CD14-positive monocyte (primary cell): ENCODE measurements at regions not wholly inside any gene's neighbourhood (a gene's known extent, or its start where the extent isn't known, plus 50 kb on each side); places are given as distances from the start of the nearest gene placed in this dataset.

Experiments used
- DNase-seq, 3 donors: peaks; one replicate each; pipeline ENCODE4 v3.0.0-alpha.2; 2011 to 2022
- H2AFZ ChIP-seq: 2 replicates; pipeline ENCODE4 v1.6.0; 2012; ENCODE audit warnings: mild to moderate bottlenecking, low read depth, low read length, inconsistent platforms; ENCODE audit not compliant: insufficient read depth, poor library complexity, severe bottlenecking
- H3K27ac ChIP-seq, 2 donors: 1 replicate in 1 of 2; 2 replicates in 1 of 2; pipeline ENCODE4 v1.5.1; 2012 to 2013; ENCODE audit warnings: low read length in 2 of 2, control low read depth in 1 of 2, inconsistent platforms in 1 of 2, low read depth in 1 of 2, mild to moderate bottlenecking in 1 of 2
- H3K27me3 ChIP-seq, 2 donors: one replicate each; pipeline versions ENCODE4 v1.6.0 to v1.6.1; 2011 to 2013; ENCODE audit warnings: low read length in 2 of 2; ENCODE audit not compliant: control insufficient read depth in 2 of 2, insufficient read depth in 2 of 2
- H3K36me3 ChIP-seq, 2 donors: replicated peaks in 1 of 2; 1 replicate in 1 of 2; 2 replicates in 1 of 2; pipeline versions ENCODE4 v1.5.1 to v1.6.1; 2012 to 2013; ENCODE audit warnings: low read length in 2 of 2, control low read depth in 1 of 2, inconsistent platforms in 1 of 2, mild to moderate bottlenecking in 1 of 2; ENCODE audit not compliant: insufficient read depth in 2 of 2, control insufficient read depth in 1 of 2
- H3K4me1 ChIP-seq, 2 donors: 1 replicate in 1 of 2; 2 replicates in 1 of 2; pipeline versions ENCODE4 v1.5.1 to v1.6.1; 2012 to 2013; ENCODE audit warnings: low read length in 2 of 2, control low read depth in 1 of 2, inconsistent platforms in 1 of 2, mild to moderate bottlenecking in 1 of 2, moderate library complexity in 1 of 2; ENCODE audit not compliant: insufficient read depth in 2 of 2, control insufficient read depth in 1 of 2
- H3K4me2 ChIP-seq: replicated peaks from 2 replicates; pipeline ENCODE3; 2012; ENCODE audit warnings: low read length, moderate library complexity, mild to moderate bottlenecking; ENCODE audit not compliant: poor library complexity, severe bottlenecking; ENCODE audit errors: extremely low read depth
- H3K4me3 ChIP-seq, 3 experiments: fragments of 200-600 bp in 1 of 3; sonication (generic) in 1 of 3; replicated peaks in 1 of 3; 1 replicate in 2 of 3; 2 replicates in 1 of 3; pipeline ENCODE4 v1.5.1; 2011 to 2013; ENCODE audit warnings: low read length in 3 of 3, mild to moderate bottlenecking in 3 of 3, control low read depth in 2 of 3, low read depth in 2 of 3, inconsistent platforms in 1 of 3, moderate library complexity in 1 of 3
- H3K79me2 ChIP-seq: 2 replicates; pipeline ENCODE4 v1.6.0; 2012; ENCODE audit warnings: mild to moderate bottlenecking, control low read depth, inconsistent platforms, low read length, moderate library complexity; ENCODE audit not compliant: insufficient read depth
- H3K9ac ChIP-seq: 2 replicates; pipeline ENCODE4 v1.6.0; 2017; ENCODE audit warnings: low read length, mild to moderate bottlenecking; ENCODE audit not compliant: insufficient read depth, poor library complexity, severe bottlenecking
- H3K9me3 ChIP-seq, 2 donors: replicated peaks in 1 of 2; 1 replicate in 1 of 2; 2 replicates in 1 of 2; pipeline versions ENCODE4 v1.5.1 to v1.6.1; 2012 to 2013; ENCODE audit warnings: low read length in 2 of 2, control low read depth in 1 of 2; ENCODE audit not compliant: control insufficient read depth in 1 of 2, insufficient read depth in 1 of 2
- H4K20me1 ChIP-seq: 2 replicates; pipeline ENCODE4 v1.6.0; 2012; ENCODE audit warnings: mild to moderate bottlenecking, low read length, control low read depth, moderate library complexity; ENCODE audit not compliant: insufficient read depth
- H3K27ac Mint-ChIP-seq, 7 donors: one replicate each; pipeline ENCODE4 v1.8.0; 2020; ENCODE audit warnings: mild to moderate bottlenecking in 7 of 7, mixed read lengths in 7 of 7, moderate library complexity in 6 of 7, inconsistent platforms in 2 of 7
- H3K27me3 Mint-ChIP-seq, 3 donors: one replicate each; pipeline ENCODE4 v1.8.0; 2021 to 2022; ENCODE audit warnings: low read depth in 3 of 3, mild to moderate bottlenecking in 3 of 3, mixed read lengths in 3 of 3, moderate library complexity in 3 of 3, inconsistent platforms in 1 of 3
- H3K36me3 Mint-ChIP-seq, 2 donors: one replicate each; pipeline ENCODE4 v1.8.0; 2020; ENCODE audit warnings: mixed read lengths in 2 of 2, inconsistent platforms in 1 of 2, mild to moderate bottlenecking in 1 of 2
- H3K4me1 Mint-ChIP-seq: one replicate; pipeline ENCODE4 v1.8.0; 2020; ENCODE audit warnings: mild to moderate bottlenecking, mixed read lengths
- H3K4me3 Mint-ChIP-seq, 2 donors: one replicate each; pipeline ENCODE4 v1.8.0; 2020; ENCODE audit warnings: mild to moderate bottlenecking in 2 of 2, mixed read lengths in 2 of 2, moderate library complexity in 1 of 2
- H3K9me3 Mint-ChIP-seq, 7 donors: one replicate each; pipeline ENCODE4 v1.8.0; 2020 to 2022; ENCODE audit warnings: mixed read lengths in 7 of 7, mild to moderate bottlenecking in 6 of 7, moderate library complexity in 6 of 7, inconsistent platforms in 2 of 7
- WGBS: methylation state at CpG from one replicate; pipeline ENCODE4 v1.1.5; 2013; ENCODE audit warnings: missing lambda C conversion rate; ENCODE audit not compliant: insufficient coverage; 5-methylcytosine and 5-hydroxymethylcytosine counted together
- intact Hi-C, 2 donors: fragments of 100-400 bp; cut with micrococcal nuclease; formaldehyde crosslinking; loops; one replicate each; pipeline versions ENCODE4 v1.15.0 to v1.15.1; 2023
- TF ChIP-seq, protein P1 (sequence below): fragments of 200-600 bp; IDR thresholded peaks from one replicate; pipeline ENCODE4 v1.8.0; 2022; ENCODE audit warnings: antibody characterized with exemption, mild to moderate bottlenecking

DNA sequence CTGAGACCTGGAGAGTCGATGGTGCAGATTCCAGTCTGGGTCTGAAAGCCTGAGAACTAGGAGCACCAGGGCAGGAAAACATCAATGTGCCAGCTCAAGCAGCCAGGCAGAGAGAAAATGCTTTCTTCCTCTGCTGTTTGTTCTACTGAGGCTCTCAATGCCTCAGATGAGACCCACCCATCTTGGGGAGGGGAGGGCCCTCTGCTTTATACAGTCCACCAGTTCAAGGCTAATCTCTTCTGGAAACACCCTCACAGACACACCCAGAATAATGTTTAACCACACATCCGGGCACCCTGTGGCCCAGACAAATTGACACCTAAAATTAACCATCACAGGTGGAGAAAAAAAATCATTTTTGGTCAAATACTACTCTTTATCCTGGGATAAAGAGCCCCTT lies 89.3 kb upstream of the SLC22A23 start:
- Mint-ChIP-seq H3K9me3 (peaks cover 14 to 29% (median 20%) of the 10 kb centered on the region in 7 donors), H3K4me1 (no peaks in the 10 kb centered on the region), H3K4me3 (no peak overlapping the region), H3K36me3 (no peaks in the 10 kb centered on the region), H3K27ac (no peak overlapping the region), H3K27me3 (peaks cover 0 to 1% (median 0%) of the 10 kb centered on the region in 3 donors)
- no peak overlapping the region for H3K4me3 ChIP-seq
- no peaks in the 10 kb centered on the region for H3K79me2 ChIP-seq
- H3K27me3 ChIP-seq, result no peaks in the 10 kb centered on the region
- intact Hi-C loops, result no loop called here
- no peak overlapping the region for H2AFZ ChIP-seq
- DNase-seq, result no peak
- TF ChIP-seq, protein P1, sequence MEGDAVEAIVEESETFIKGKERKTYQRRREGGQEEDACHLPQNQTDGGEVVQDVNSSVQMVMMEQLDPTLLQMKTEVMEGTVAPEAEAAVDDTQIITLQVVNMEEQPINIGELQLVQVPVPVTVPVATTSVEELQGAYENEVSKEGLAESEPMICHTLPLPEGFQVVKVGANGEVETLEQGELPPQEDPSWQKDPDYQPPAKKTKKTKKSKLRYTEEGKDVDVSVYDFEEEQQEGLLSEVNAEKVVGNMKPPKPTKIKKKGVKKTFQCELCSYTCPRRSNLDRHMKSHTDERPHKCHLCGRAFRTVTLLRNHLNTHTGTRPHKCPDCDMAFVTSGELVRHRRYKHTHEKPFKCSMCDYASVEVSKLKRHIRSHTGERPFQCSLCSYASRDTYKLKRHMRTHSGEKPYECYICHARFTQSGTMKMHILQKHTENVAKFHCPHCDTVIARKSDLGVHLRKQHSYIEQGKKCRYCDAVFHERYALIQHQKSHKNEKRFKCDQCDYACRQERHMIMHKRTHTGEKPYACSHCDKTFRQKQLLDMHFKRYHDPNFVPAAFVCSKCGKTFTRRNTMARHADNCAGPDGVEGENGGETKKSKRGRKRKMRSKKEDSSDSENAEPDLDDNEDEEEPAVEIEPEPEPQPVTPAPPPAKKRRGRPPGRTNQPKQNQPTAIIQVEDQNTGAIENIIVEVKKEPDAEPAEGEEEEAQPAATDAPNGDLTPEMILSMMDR, result no peak
- H4K20me1 ChIP-seq, result no peaks in the 10 kb centered on the region
- no peak overlapping the region for H3K4me2 ChIP-seq
- no peaks in the 10 kb centered on the region for H3K36me3 ChIP-seq
- H3K27ac ChIP-seq, result no peak overlapping the region
- H3K9ac ChIP-seq, result no peak overlapping the region
- H3K9me3 ChIP-seq, result peaks cover 19 to 22% of the 10 kb centered on the region in 2 donors
- no peaks in the 10 kb centered on the region for H3K4me1 ChIP-seq
- WGBS, result 100% methylated on average over 1 of the region's 2 CpGs

DNA sequence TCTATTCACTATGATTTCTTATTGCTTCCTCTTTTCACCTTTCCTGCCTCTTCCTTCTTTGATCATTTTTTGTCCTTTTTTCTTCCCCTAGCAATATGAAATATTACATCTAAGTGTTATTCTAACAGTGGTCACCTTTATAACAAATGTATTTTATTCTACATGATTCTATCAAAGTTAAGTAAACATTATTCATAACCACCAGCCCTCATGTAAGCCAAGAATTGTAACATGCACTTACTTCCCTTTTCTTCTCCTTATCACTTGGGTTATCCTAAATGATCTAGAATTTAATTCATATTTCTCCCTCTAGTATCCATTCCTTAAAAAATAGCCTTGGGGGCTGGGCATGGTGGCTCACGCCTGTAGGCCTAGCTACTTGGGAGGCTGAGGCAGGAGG lies 88.3 kb upstream of the SLC22A23 start:
- H3K36me3 ChIP-seq, result no peaks in the 10 kb centered on the region
- TF ChIP-seq, protein P1, result no peak
- H3K79me2 ChIP-seq, result no peaks in the 10 kb centered on the region
- no peak overlapping the region for H3K4me2 ChIP-seq
- H3K9ac ChIP-seq, result no peak overlapping the region
- H3K4me3 Mint-ChIP-seq, result no peak overlapping the region
- H3K4me3 ChIP-seq, result no peak overlapping the region
- H3K27me3 Mint-ChIP-seq, result peaks cover 0 to 1% (median 0%) of the 10 kb centered on the region in 3 donors
- no peak for DNase-seq
- intact Hi-C loops, result no loop called here
- H4K20me1 ChIP-seq, result no peaks in the 10 kb centered on the region
- H3K27ac Mint-ChIP-seq, result no peak overlapping the region
- H3K36me3 Mint-ChIP-seq, result no peaks in the 10 kb centered on the region
- no peak overlapping the region for H3K27ac ChIP-seq
- H3K27me3 ChIP-seq, result no peaks in the 10 kb centered on the region
- H3K9me3 Mint-ChIP-seq, result peaks cover 10 to 21% (median 13%) of the 10 kb centered on the region in 7 donors
- no peaks in the 10 kb centered on the region for H3K4me1 Mint-ChIP-seq
- no CpG with 5 or more reads among the region's 1 CpG for WGBS
- peaks cover 13 to 17% of the 10 kb centered on the region in 2 donors for H3K9me3 ChIP-seq
- H3K4me1 ChIP-seq, result no peaks in the 10 kb centered on the region
- no peak overlapping the region for H2AFZ ChIP-seq
